ENCODE measurements at regions not wholly inside any gene's neighbourhood (a gene's known extent, or its start where the extent isn't known, plus 50 kb on each side); places are given as distances from the start of the nearest gene placed in this dataset.
"Not testable (repeated sequence)": the region's sequence is repeated elsewhere in the genome, so short reads cannot be mapped to it uniquely, and the experiment has no call there.

DNA sequence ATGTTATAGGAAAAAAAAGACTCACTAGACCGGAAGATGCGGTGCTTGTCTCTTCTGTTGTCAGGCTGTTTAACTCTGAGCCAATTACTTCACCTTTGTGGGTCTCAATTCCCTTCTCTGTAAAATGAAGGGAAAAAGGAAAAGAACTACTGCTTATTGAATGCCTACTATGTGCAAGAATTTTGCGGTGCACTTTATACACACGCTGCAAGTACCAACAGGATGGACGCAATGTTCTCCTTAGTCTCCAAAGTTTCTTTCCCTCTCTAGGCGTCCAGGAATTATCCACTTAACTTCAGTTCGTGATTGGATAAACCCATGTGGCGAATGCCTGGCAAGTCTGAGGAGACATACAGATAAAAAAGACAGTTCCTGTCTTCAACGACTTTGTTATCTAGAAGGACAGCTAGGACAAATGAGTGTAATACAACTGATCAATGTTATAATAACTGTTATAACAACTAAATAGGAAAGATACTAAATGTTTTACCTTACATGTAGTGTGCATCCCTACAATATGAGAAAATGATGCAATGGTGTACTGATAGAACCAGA, 69.0 kb upstream of the JARID2 start:
- DNase-seq (ENCODE audit: low read depth) = no peak
- TF ChIP-seq, protein P1, sequence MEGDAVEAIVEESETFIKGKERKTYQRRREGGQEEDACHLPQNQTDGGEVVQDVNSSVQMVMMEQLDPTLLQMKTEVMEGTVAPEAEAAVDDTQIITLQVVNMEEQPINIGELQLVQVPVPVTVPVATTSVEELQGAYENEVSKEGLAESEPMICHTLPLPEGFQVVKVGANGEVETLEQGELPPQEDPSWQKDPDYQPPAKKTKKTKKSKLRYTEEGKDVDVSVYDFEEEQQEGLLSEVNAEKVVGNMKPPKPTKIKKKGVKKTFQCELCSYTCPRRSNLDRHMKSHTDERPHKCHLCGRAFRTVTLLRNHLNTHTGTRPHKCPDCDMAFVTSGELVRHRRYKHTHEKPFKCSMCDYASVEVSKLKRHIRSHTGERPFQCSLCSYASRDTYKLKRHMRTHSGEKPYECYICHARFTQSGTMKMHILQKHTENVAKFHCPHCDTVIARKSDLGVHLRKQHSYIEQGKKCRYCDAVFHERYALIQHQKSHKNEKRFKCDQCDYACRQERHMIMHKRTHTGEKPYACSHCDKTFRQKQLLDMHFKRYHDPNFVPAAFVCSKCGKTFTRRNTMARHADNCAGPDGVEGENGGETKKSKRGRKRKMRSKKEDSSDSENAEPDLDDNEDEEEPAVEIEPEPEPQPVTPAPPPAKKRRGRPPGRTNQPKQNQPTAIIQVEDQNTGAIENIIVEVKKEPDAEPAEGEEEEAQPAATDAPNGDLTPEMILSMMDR (IDR thresholded peaks at IDR 0.05; ENCODE audit: low read depth, low read length, missing control alignments) = no peak
- H3K4me3 ChIP-seq (ENCODE audit: low read depth, low read length) = no peak overlapping the region
- in situ Hi-C loops (cut with HindIII; ENCODE audit: low sequenced_read_pairs) = no loop called here

DNA sequence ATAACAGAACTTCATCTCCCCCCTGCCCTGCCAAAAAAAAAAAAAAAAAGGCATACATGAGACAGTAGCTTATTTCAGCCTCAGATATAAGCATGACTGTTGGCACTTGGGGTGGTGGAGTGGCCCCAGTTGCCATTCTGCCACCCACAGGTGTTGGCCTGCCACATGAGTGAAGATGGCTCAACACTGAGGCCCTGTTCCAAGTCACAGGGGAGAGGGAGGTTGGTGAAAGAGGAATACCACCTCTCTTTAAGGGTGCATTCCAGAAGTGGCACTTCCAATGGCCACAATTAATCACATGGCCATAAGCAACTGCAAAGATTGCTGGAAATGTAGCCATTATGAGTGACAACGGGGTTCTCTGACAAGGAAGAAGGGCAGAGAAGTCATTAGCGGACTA, 61.9 kb upstream of the JARID2 start:
- TF ChIP-seq, protein P1 (IDR thresholded peaks at IDR 0.05; ENCODE audit: low read depth, low read length, missing control alignments) = no peak
- no peak overlapping the region for H3K4me3 ChIP-seq (ENCODE audit: low read depth, low read length)
- in situ Hi-C loops (cut with HindIII; ENCODE audit: low sequenced_read_pairs) = no loop called here
- no peak for DNase-seq (ENCODE audit: low read depth)

DNA sequence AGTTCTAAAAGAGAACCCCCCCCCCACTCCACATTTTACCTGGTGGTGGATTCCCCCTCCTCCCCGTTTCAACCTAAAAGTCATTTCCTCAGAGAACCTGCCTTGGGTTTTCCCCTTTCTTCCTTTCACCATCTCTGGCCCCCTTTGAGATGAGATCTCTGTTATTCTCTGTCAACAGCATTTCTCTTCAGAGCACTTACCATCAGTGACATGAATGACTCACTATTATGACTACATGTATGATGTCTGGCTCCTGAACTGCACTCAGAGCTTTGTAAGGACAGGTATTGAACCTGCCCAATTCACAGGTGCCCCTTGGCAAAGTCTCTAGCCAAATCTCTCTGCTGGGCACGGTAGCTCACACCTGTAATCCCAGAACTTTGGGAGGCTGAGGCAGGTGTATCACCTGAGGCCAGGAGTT, 61.4 kb upstream of the JARID2 start:
- no peak overlapping the region for H3K4me3 ChIP-seq (ENCODE audit: low read depth, low read length)
- TF ChIP-seq, protein P1 (IDR thresholded peaks at IDR 0.05; ENCODE audit: low read depth, low read length, missing control alignments) = no peak
- DNase-seq (ENCODE audit: low read depth) = no peak
- in situ Hi-C loops (cut with HindIII; ENCODE audit: low sequenced_read_pairs) = no loop called here

DNA sequence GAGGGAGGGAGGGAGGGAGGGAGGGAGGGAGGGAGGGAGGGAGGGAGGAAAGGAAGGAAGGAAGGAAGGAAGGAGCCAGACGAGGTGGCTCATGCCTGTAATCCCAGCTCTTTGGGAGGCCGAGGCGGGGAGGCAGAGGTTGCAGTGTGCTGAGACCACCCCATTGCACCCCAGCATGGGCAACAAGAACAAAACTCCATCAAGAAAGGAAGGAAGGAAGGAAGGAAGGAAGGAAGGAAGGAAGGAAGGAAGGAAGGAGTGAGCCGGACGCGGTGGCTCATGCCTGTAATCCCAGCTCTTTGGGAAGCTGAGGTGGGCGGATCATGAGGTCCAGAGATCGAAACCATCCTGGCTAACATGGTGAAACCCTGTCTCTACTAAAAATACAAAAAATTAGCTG, 60.8 kb upstream of the JARID2 start:
- DNase-seq (ENCODE audit: low read depth); in situ Hi-C loops (cut with HindIII; ENCODE audit: low sequenced_read_pairs); H3K4me3 ChIP-seq (ENCODE audit: low read depth, low read length): not testable (repeated sequence)

DNA sequence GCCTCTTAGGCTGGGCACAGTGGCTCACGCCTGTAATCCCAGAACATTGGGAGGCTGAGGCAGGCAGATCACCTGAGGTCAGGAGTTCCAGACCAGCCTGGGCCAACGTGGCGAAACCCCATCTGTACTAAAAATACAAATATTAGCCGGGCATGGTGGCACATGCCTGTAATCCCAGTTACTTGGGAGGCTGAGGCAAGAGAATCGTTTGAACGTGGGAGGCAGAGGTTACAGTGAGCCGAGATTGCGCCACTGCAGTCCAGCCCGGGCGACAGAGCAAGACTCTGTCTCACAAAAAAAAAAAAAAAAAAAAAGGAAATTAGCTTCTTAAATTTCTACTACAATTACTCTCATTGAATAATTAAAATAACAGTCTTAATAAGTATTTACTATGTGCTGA, 52.4 kb upstream of the JARID2 start:
- DNase-seq (ENCODE audit: low read depth); H3K4me3 ChIP-seq (ENCODE audit: low read depth, low read length); in situ Hi-C loops (cut with HindIII; ENCODE audit: low sequenced_read_pairs): not testable (repeated sequence)

DNA sequence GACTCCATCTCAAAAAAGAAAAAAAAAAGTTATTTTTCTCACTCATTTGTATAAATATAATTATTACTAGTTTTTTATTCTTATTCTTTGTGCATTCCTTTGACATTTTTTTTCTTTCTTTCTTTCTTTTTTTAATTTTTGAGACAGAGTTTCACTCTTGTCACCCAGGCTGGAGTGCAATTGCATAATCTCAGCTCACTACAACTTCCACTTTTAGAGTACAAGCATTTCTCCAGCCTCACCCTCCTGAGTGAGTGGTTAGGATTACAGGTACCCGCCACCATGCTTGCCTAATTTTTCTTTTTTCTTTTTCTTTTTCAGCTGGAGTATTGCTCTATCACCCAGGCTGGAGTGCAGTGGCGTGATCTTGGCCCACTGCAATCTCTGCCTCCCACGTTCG, 51.4 kb upstream of the JARID2 start:
- TF ChIP-seq, protein P1 (IDR thresholded peaks at IDR 0.05; ENCODE audit: low read depth, low read length, missing control alignments) = no peak
- H3K4me3 ChIP-seq (ENCODE audit: low read depth, low read length) = no peak overlapping the region
- in situ Hi-C loops (cut with HindIII; ENCODE audit: low sequenced_read_pairs) = no loop called here
- no peak for DNase-seq (ENCODE audit: low read depth)

Data from astrocyte of the cerebellum (primary cell).